GM23338 (cell line): ENCODE measurements at regions not wholly inside any gene's neighbourhood (a gene's known extent, or its start where the extent isn't known, plus 50 kb on each side); places are given as distances from the start of the nearest gene placed in this dataset.

ENCODE experiments used
- ATAC-seq: fragments of 200-7000 bp; cut with Tn5 transposase; 3 replicates; pipeline ENCODE4 v1.9.1; 2020
- DNase-seq: peaks from one replicate; pipeline ENCODE4 v3.0.0-alpha.2; 2015; ENCODE audit warnings: low spot score
- H2AFZ ChIP-seq: fragments of 200-600 bp; sonication (generic); 2 replicates; pipeline ENCODE4 v1.8.0; 2016; ENCODE audit warnings: antibody characterized with exemption, mild to moderate bottlenecking, moderate library complexity
- H3F3A ChIP-seq: fragments of 200-600 bp; sonication (generic); replicated peaks from 2 replicates; pipeline ENCODE4 v1.8.0; 2017; ENCODE audit warnings: antibody characterized with exemption, mixed run types, low read depth
- H3K27ac ChIP-seq: fragments of 200-600 bp; sonication (generic); 2 replicates; pipeline ENCODE4 v1.6.1; 2016; ENCODE audit warnings: low read depth
- H3K27me3 ChIP-seq: fragments of 200-600 bp; sonication (generic); 2 replicates; pipeline ENCODE4 v1.8.0; 2016; ENCODE audit warnings: mild to moderate bottlenecking, mixed run types, moderate library complexity; ENCODE audit not compliant: insufficient read depth
- H3K36me3 ChIP-seq: fragments of 200-600 bp; sonication (generic); 2 replicates; pipeline ENCODE4 v1.8.0; 2016; ENCODE audit warnings: mild to moderate bottlenecking; ENCODE audit not compliant: insufficient read depth
- H3K4me1 ChIP-seq: fragments of 200-600 bp; sonication (generic); 2 replicates; pipeline ENCODE4 v1.8.0; 2016; ENCODE audit warnings: mild to moderate bottlenecking, moderate library complexity; ENCODE audit not compliant: insufficient read depth
- H3K4me2 ChIP-seq: fragments of 200-600 bp; sonication (generic); 2 replicates; pipeline ENCODE4 v1.7.1; 2017; ENCODE audit warnings: mixed run types
- H3K4me3 ChIP-seq: fragments of 200-600 bp; sonication (generic); 2 replicates; pipeline ENCODE4 v1.6.1; 2016; ENCODE audit warnings: mixed run types
- H3K79me2 ChIP-seq: fragments of 200-600 bp; sonication (generic); replicated peaks from 2 replicates; pipeline ENCODE4 v1.8.0; 2017; ENCODE audit warnings: mild to moderate bottlenecking; ENCODE audit not compliant: insufficient read depth
- H3K9me2 ChIP-seq: fragments of 200-600 bp; sonication (generic); 2 replicates; pipeline ENCODE4 v1.8.0; 2017; ENCODE audit not compliant: insufficient read depth
- H4K20me1 ChIP-seq: fragments of 200-600 bp; sonication (generic); replicated peaks from 2 replicates; pipeline ENCODE4 v1.8.0; 2017; ENCODE audit warnings: mild to moderate bottlenecking; ENCODE audit not compliant: insufficient read depth
- H3K27ac Mint-ChIP-seq: 2 replicates; pipeline ENCODE4 v1.8.0; 2020; ENCODE audit warnings: inconsistent platforms, mild to moderate bottlenecking, moderate library complexity, mixed read lengths
- H3K27me3 Mint-ChIP-seq: 3 replicates; pipeline ENCODE4 v1.8.0; 2022; ENCODE audit warnings: low read depth, mild to moderate bottlenecking, moderate library complexity, mixed read lengths, inconsistent platforms; ENCODE audit not compliant: insufficient read depth, poor library complexity
- H3K36me3 Mint-ChIP-seq: 3 replicates; pipeline ENCODE4 v1.8.0; 2021; ENCODE audit warnings: low read depth, mild to moderate bottlenecking, inconsistent platforms, moderate library complexity, mixed read lengths
- H3K4me1 Mint-ChIP-seq: 3 replicates; pipeline ENCODE4 v1.8.0; 2020; ENCODE audit warnings: mild to moderate bottlenecking, inconsistent platforms, mixed read lengths
- H3K4me3 Mint-ChIP-seq: 3 replicates; pipeline ENCODE4 v1.8.0; 2021; ENCODE audit warnings: moderate library complexity, mild to moderate bottlenecking, inconsistent platforms, mixed read lengths
- H3K9me3 Mint-ChIP-seq: 3 replicates; pipeline ENCODE4 v1.8.0; 2020; ENCODE audit warnings: moderate library complexity, mild to moderate bottlenecking, inconsistent platforms, mixed read lengths
- CREB1 ChIP-seq: fragments of 250-450 bp; sonication (Bioruptor Pico); IDR thresholded peaks from 2 replicates; pipeline ENCODE4 v1.5.0; 2020; ENCODE audit warnings: low read depth, mild to moderate bottlenecking, moderate library complexity
- EZH2phosphoT487 ChIP-seq: fragments of 200-600 bp; sonication (generic); IDR thresholded peaks from one replicate; pipeline ENCODE4 v1.8.1; 2018; ENCODE audit warnings: antibody characterized with exemption; ENCODE audit not compliant: unreplicated experiment
- JUNB ChIP-seq: IDR thresholded peaks from one replicate; pipeline ENCODE4 v1.6.1; 2016; ENCODE audit warnings: antibody characterized with exemption; ENCODE audit not compliant: unreplicated experiment
- NANOG ChIP-seq: IDR thresholded peaks from 2 replicates; pipeline ENCODE4 v1.6.1; 2016; ENCODE audit warnings: antibody characterized with exemption, borderline replicate concordance
- POLR2AphosphoS5 ChIP-seq: IDR thresholded peaks from 2 replicates; pipeline ENCODE4 v1.6.1; 2016; ENCODE audit warnings: antibody characterized with exemption, low read depth
- ZNF331 ChIP-seq: fragments of 250-450 bp; sonication (Bioruptor Pico); IDR thresholded peaks from 2 replicates; pipeline ENCODE4 v1.5.0; 2020; ENCODE audit warnings: low read depth, mild to moderate bottlenecking, moderate library complexity
- ZNF462 ChIP-seq: fragments of 250-450 bp; sonication (Bioruptor Pico); IDR thresholded peaks from 2 replicates; pipeline ENCODE4 v1.5.0; 2020; ENCODE audit warnings: mild to moderate bottlenecking, moderate library complexity
- TF ChIP-seq, protein P1 (sequence below): IDR thresholded peaks from one replicate; pipeline ENCODE4 v1.6.1; 2018; ENCODE audit warnings: antibody characterized with exemption; ENCODE audit not compliant: unreplicated experiment
- TF ChIP-seq, protein P2 (sequence below): IDR thresholded peaks from 2 replicates; pipeline ENCODE4 v1.6.1; 2016; ENCODE audit warnings: antibody characterized with exemption

DNA sequence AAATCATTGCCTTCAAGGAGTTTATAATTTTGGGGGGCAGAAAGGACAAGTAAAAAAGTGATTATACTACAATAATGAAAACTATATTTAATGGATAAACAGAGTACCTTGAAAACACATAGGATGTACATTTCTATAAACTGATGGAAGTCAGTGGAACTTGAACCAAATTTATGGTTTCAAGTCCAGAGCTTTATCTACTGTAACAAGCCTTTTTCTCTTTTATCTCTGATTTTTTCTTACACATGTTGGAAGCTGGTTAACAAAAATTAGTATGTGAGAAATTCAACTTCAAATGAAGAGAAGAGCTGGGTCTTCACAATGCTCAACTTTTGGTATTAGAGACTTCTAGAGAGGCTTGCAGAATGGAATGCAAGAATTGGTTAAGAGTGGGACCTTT is 393.6 kb downstream of the LMO7 start:
- Mint-ChIP-seq H3K4me3 (no peak overlapping the region), H3K36me3 (no peaks in the 10 kb centered on the region), H3K9me3 (no peaks in the 10 kb centered on the region), H3K4me1 (peaks cover 16% of the 10 kb centered on the region), H3K27ac (no peak overlapping the region), H3K27me3 (no peaks in the 10 kb centered on the region)
- Histone ChIP-seq H3K4me3 (no peak overlapping the region), H3K4me1 (peaks cover 4% of the 10 kb centered on the region; the same call in 1 of the 2 replicates), H3K27ac (no peak overlapping the region), H4K20me1 (no peaks in the 10 kb centered on the region), H3K27me3 (no peaks in the 10 kb centered on the region), H3F3A (no peaks in the 10 kb centered on the region), H3K36me3 (no peaks in the 10 kb centered on the region), H3K79me2 (no peaks in the 10 kb centered on the region), H2AFZ (no peak overlapping the region), H3K9me2 (no peaks in the 10 kb centered on the region), H3K4me2 (no peak overlapping the region)
- DNase-seq (no peak), ATAC-seq (no peak)
- TF ChIP-seq, protein P1, sequence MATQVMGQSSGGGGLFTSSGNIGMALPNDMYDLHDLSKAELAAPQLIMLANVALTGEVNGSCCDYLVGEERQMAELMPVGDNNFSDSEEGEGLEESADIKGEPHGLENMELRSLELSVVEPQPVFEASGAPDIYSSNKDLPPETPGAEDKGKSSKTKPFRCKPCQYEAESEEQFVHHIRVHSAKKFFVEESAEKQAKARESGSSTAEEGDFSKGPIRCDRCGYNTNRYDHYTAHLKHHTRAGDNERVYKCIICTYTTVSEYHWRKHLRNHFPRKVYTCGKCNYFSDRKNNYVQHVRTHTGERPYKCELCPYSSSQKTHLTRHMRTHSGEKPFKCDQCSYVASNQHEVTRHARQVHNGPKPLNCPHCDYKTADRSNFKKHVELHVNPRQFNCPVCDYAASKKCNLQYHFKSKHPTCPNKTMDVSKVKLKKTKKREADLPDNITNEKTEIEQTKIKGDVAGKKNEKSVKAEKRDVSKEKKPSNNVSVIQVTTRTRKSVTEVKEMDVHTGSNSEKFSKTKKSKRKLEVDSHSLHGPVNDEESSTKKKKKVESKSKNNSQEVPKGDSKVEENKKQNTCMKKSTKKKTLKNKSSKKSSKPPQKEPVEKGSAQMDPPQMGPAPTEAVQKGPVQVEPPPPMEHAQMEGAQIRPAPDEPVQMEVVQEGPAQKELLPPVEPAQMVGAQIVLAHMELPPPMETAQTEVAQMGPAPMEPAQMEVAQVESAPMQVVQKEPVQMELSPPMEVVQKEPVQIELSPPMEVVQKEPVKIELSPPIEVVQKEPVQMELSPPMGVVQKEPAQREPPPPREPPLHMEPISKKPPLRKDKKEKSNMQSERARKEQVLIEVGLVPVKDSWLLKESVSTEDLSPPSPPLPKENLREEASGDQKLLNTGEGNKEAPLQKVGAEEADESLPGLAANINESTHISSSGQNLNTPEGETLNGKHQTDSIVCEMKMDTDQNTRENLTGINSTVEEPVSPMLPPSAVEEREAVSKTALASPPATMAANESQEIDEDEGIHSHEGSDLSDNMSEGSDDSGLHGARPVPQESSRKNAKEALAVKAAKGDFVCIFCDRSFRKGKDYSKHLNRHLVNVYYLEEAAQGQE = no peak
- TF ChIP-seq NANOG (no peak), ZNF462 (CRISPR knock-in tag) (no peak), JUNB (no peak), ZNF331 (no peak), CREB1 (CRISPR knock-in tag) (no peak), POLR2AphosphoS5 (no peak), EZH2phosphoT487 (no peak)
- TF ChIP-seq, protein P2, sequence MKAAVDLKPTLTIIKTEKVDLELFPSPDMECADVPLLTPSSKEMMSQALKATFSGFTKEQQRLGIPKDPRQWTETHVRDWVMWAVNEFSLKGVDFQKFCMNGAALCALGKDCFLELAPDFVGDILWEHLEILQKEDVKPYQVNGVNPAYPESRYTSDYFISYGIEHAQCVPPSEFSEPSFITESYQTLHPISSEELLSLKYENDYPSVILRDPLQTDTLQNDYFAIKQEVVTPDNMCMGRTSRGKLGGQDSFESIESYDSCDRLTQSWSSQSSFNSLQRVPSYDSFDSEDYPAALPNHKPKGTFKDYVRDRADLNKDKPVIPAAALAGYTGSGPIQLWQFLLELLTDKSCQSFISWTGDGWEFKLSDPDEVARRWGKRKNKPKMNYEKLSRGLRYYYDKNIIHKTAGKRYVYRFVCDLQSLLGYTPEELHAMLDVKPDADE = no peak
